Kidney (tissue), 13 donors: ENCODE measurements at regions not wholly inside any gene's neighbourhood (a gene's known extent, or its start where the extent isn't known, plus 50 kb on each side); places are given as distances from the start of the nearest gene placed in this dataset.

Experiments
- DNase-seq, 5 donors: peaks; one replicate each; pipeline ENCODE4 v3.0.0-alpha.2; 2013 to 2020
- FAIRE-seq: peaks from 2 replicates; lab custom pipeline; 2012; peaks lifted over from hg19 to GRCh38; lab: Jason Lieb, UNC
- H3K27ac ChIP-seq, 2 donors: one replicate each; pipeline ENCODE4 v1.7.0; 2013; ENCODE audit warnings: low read depth in 2 of 2, low read length in 2 of 2, inconsistent platforms in 1 of 2
- H3K27me3 ChIP-seq: one replicate; pipeline ENCODE4 v1.7.1; 2013; ENCODE audit warnings: low read length, inconsistent platforms; ENCODE audit not compliant: control insufficient read depth, insufficient read depth
- H3K36me3 ChIP-seq, 3 donors: one replicate each; pipeline versions ENCODE4 v1.7.0 to v1.7.1; 2013; ENCODE audit warnings: low read length in 3 of 3, control low read depth in 1 of 3, inconsistent platforms in 1 of 3; ENCODE audit not compliant: insufficient read depth in 3 of 3, control insufficient read depth in 2 of 3
- H3K4me1 ChIP-seq, 3 donors: one replicate each; pipeline versions ENCODE4 v1.7.0 to v1.7.1; 2013; ENCODE audit warnings: low read length in 3 of 3, inconsistent platforms in 1 of 3, low read depth in 1 of 3; ENCODE audit not compliant: control insufficient read depth in 2 of 3, insufficient read depth in 2 of 3
- H3K4me3 ChIP-seq, 3 donors: one replicate each; pipeline versions ENCODE4 v1.7.0 to v1.8.1; 2013; ENCODE audit warnings: low read length in 3 of 3, control low read depth in 1 of 3, inconsistent platforms in 1 of 3
- H3K9ac ChIP-seq, 3 donors: one replicate each; pipeline versions ENCODE4 v1.7.0 to v1.7.1; 2013; ENCODE audit warnings: low read length in 3 of 3, control low read depth in 1 of 3, inconsistent platforms in 1 of 3
- H3K9me3 ChIP-seq, 3 donors: one replicate each; pipeline versions ENCODE4 v1.7.0 to v1.7.1; 2013; ENCODE audit warnings: low read length in 3 of 3, control low read depth in 1 of 3, inconsistent platforms in 1 of 3; ENCODE audit not compliant: control insufficient read depth in 2 of 3, insufficient read depth in 1 of 3
- CTCF ChIP-seq: IDR thresholded peaks from 3 replicates; pipeline ENCODE4 v1.5.1; 2012; ENCODE audit warnings: mild to moderate bottlenecking, moderate library complexity, borderline replicate concordance; ENCODE audit not compliant: insufficient read depth; ENCODE audit errors: extremely low read depth
- intact Hi-C: fragments of 100-400 bp; cut with DNase I; formaldehyde crosslinking; loops from one replicate; pipeline ENCODE4 v1.11.1; 2022
- donor health status: control.
- donor health status: control.
- donor health status: control.
- donor health status: control.
- donor health status: control.
- donor health status: DM: yes; HTN: yes; CAD: no.
- donor health status: Normal renal cell carcinoma (clear cell type).

- no peak overlapping the region for H3K9ac ChIP-seq
- no peak for TF ChIP-seq CTCF
These were observed 307.1 kb downstream of the VPS13C start for GRCh38 chr15:61753018-61753710.

GRCh38 chr15:61752001-61752400 is 308.2 kb downstream of the VPS13C start:
- no peak overlapping the region for H3K9ac ChIP-seq
- H3K4me3 ChIP-seq, result no peak overlapping the region
- intact Hi-C loops, result no loop called here
- no peaks in the 10 kb centered on the region for H3K9me3 ChIP-seq
- no peak for FAIRE-seq
- H3K36me3 ChIP-seq, result no peaks in the 10 kb centered on the region
- TF ChIP-seq CTCF, result no peak
- H3K27ac ChIP-seq, result no peak overlapping the region
- H3K4me1 ChIP-seq, result peaks cover 0 to 2% (median 0%) of the 10 kb centered on the region in 3 donors
- H3K27me3 ChIP-seq, result no peaks in the 10 kb centered on the region
- no peak for DNase-seq

More at GRCh38 chr15:61753018-61753710, 307.1 kb downstream of the VPS13C start:
- Histone ChIP-seq H3K36me3 (no peaks in the 10 kb centered on the region), H3K9me3 (no peaks in the 10 kb centered on the region), H3K27me3 (no peaks in the 10 kb centered on the region), H3K27ac (no peak overlapping the region), H3K4me1 (peaks cover 0 to 2% (median 0%) of the 10 kb centered on the region in 3 donors), H3K4me3 (no peak overlapping the region)
- DNase-seq (no peak), FAIRE-seq (no peak)
- intact Hi-C loops, result no loop called here

GRCh38 chr15:61750271-61751084 is 309.8 kb downstream of the VPS13C start:
- peaks cover 0 to 2% (median 0%) of the 10 kb centered on the region in 3 donors for H3K4me1 ChIP-seq

More at GRCh38 chr15:61750271-61751084, 309.8 kb downstream of the VPS13C start:
- H3K27ac ChIP-seq, result no peak overlapping the region
- intact Hi-C loops, result no loop called here
- peak in 4 of 5 donors; percentile 59 to 80 (median 72) for DNase-seq
- no peak for TF ChIP-seq CTCF
- FAIRE-seq, result no peak
- H3K9me3 ChIP-seq, result no peaks in the 10 kb centered on the region
- no peaks in the 10 kb centered on the region for H3K36me3 ChIP-seq
- no peaks in the 10 kb centered on the region for H3K27me3 ChIP-seq
- H3K9ac ChIP-seq, result no peak overlapping the region
- H3K4me3 ChIP-seq, result no peak overlapping the region
